NCI-H774 (cell line): ENCODE measurements at regions not wholly inside any gene's neighbourhood (a gene's known extent, or its start where the extent isn't known, plus 50 kb on each side); places are given as distances from the start of the nearest gene placed in this dataset.
"Not testable (repeated sequence)": the region's sequence is repeated elsewhere in the genome, so short reads cannot be mapped to it uniquely, and the experiment has no call there.

Experiments used
- DNase-seq: peaks from one replicate; lab custom pipeline; 2025; lab: John Stamatoyannopoulos, UW

DNA sequence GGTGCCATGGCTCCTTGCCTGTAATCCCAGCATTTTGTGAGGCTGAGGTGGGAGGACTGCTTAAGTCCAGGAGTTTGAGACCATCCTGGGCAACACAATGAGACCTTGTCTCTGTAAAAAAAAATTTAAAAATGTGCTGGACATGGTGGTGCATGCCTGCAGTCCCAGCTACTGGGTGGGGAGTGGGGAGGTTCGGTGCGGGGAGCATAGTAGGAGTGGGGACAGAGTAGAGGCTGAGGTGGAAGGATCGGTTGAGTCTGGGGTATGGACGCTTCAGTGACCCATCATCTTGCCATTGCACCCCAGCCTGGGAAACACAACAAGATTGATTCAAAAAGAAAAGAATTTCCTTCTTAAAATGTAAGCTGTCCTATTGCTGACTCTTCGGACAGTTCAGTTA lies 1490.0 kb upstream of the GBE1 start:
- no peak for DNase-seq

GRCh38 chr3:83250613-83251012 lies 1489.2 kb upstream of the GBE1 start:
- no peak for DNase-seq

DNA sequence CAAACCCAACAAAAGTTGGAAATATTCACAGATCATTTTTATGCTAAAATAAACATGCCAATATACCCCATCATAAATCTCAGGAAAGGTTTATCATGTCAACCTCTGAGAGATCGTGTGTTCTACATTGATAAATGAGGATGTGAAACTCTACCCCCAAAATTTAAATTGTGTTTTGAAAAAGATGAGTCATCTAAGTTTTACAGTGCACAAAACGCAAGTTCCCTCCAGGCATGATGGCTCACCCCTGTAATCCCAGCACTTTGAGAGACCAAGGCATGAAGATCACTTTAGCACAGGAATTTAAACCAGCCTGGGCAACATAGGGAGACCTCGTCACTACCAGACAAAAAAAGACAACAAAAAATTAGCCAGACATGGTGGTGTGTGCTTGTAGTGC lies 1487.0 kb upstream of the GBE1 start:
- no peak for DNase-seq

GRCh38 chr3:83235180-83235814 lies 1473.9 kb upstream of the GBE1 start:
- no peak for DNase-seq

DNA sequence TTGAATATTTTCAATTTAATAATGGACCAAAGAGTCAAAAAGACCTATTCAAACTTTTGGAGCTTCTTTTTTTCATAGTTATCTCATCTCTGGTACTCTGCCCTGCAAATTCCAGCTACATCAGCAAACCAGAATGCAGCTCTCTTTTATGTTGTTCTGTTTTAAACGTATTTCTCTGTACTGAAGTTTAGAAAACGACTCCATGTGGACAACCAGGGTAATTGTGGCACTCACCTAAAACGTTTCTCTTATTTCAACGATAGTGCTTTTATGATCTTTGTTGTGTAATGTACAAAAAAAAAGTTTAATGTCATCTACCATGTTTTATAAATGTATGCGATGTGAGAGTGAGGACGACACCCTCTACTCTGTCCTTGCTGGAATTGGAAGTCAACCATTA lies 1472.3 kb upstream of the GBE1 start:
- no peak for DNase-seq

DNA sequence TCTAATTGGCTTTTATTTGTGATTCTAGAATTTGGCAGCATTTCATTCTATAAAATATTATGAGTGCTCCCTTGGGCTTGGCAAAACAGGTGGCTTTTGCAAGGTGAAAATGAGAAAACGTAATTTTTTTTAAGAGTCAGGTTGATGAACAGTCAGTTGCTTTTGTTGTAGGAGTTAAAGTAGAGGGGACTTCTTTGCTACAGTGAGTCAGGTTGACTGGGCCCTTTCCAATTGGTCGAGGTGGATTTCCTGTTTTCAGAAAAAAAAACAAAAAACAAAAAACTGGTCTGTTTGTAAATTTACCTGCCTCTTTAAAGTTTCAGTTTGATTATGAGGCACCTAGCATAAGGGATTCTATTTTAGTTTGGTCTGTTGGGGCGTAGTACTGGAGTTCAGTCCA lies 1469.4 kb upstream of the GBE1 start:
- DNase-seq: no peak

DNA sequence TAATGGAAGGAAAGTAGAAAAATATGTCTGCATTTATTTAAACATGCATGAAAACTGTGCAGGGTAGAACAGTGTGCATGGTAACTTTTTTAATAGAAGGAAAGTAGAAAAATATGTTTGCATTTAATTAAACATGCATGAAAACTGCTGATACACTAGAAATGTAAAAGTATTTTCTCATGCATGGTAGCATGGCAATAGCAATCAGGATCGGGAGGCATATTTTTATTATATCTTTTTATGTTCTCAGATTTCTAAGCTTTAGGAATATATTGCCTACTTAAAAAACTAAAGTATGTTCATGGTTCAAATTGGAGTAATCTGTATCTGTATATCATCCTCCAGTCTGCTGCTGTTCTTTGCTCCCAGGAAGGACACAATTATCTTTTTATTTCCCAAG lies 1468.9 kb upstream of the GBE1 start:
- no peak for DNase-seq

DNA sequence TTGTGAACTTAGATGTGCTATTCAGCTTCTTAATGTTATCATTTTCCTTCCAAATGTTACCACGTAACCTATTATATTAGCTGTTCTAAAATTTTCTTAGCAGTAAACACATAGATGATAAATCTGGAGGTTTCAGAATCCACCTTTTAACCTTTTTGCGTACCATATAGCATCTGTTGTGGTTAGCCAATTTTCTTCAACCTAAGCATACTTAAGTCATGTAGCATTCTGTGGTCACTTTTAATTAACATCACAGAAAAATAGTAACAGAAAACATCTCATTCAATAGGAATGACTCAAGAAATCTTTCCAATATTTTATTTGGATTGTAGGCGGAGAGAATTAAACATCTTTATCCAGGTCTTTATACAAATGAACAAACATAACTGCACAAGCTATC lies 1465.3 kb upstream of the GBE1 start:
- DNase-seq: no peak

GRCh38 chr3:83224101-83224868 lies 1462.8 kb upstream of the GBE1 start:
- no peak for DNase-seq

DNA sequence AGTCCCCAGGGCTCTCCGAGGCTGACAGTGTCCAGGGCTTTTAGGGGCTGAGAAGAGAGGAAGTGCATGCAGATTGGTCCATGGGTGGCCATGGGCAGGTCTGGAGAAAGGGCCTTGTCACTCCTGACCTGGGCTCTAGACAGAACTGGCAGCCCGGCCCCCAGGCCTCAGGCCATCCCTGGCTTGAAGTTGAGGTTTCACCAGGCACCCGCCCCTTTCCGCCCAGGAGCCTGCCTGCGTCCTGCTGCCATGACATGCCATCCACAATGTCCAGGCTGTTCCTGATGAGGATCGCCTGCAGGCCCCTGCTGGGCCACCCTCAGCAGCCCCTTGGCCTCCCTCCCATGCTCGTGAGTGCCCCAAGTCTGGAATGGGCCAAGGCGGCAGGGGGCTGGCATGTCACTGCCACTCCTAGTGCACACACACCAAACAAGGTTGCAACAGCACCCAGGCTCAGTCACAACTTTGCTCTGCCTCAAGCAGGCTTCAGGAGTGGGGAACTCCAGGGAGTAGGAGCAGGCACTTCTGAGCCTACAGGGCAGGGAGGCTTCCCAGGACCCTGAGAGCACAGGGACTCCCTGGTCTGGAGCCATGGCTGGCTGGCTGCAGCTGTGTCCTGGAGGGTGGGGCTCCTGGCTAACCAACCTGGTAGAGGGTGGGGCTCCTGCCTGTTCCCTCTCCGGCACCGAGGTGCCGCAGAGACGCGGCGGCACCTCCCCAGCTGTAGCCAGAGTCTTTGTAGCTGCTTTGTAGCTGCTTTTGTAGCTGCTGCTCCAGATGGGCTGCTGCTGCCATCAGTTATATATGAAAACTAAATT lies 1457.1 kb upstream of the GBE1 start:
- DNase-seq: no peak

DNA sequence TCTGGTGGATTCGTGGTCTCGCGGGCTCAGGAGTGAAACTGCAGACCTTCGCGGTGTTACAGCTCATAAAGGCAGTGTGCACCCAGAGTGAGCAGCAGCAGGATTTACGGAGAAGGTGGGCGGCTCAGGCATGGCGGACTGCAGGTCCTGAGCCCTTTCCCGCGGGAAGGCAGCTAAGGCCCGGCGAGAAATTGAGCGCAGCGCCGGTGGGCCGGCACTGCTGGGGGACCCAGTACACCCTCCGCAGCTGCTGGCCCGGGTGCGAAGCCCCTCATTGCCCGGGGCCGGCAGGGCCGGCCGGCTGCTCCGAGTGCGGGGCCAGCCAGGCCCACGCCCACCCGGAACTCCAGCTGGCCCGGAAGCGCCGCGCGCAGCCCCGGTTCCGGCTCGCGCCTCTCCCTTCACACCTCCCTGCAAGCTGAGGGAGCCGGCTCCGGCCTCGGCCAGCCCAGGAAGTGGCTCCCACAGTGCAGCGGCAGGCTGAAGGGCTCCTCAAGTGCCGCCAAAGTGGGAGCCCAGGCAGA lies 1456.2 kb upstream of the GBE1 start:
- DNase-seq: not testable (repeated sequence)

DNA sequence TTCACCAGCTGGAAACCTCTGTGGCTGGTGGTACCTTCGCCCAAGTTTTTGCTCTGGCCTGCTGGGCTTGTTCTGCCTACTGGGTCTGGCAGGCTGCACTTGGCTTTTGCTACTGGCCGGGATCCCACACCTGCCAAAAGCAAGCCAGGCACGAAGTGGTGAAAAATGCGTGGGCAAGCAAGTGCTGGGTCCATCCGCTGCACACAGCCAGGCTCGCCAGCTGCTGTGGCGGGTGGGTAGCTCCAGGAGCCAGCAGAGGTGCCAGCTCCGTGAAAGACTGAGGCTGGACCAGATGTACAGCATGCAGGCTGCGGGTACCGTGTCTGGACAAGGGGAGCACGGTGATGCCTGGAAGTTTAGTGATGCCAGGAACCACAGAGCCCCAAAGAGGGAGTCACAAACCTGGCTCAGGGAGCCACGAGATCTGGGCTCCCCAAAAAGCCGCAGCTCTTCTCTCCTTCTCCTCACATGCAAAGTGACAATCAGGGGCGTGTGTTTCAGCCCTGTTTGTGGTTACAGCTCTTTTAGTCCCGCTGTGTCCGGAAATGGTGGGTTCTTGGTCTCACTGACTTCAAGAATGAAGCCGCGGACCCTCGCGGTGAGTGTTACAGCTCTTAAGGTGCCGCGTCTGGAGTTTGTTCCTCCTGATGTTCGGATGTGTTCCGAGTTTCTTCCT lies 1455.6 kb upstream of the GBE1 start:
- DNase-seq: no peak

GRCh38 chr3:83195243-83195642 lies 1433.8 kb upstream of the GBE1 start:
- no peak for DNase-seq

GRCh38 chr3:83193526-83193925 lies 1432.1 kb upstream of the GBE1 start:
- no peak for DNase-seq

DNA sequence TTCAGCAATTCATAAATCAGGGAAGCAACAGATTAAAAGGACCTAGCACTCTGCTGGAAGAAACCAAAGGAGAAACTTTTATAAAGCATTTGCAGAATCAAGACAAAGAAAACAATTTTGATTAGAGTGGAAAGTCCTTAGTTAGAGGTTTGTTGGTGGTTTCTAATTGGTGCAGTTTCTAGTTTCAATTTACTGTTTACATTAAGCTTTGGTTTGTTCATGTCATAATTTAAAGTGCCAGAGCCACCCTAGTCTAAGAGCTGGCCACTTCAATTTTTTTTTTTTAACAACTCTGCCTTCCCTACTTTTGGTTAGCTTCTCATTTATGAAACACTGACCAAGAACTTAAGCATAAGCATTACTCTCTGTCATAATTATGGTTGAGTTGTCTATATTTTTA lies 1428.2 kb upstream of the GBE1 start:
- no peak for DNase-seq

GRCh38 chr3:83169473-83169872 lies 1408.0 kb upstream of the GBE1 start:
- no peak for DNase-seq

GRCh38 chr3:83150896-83151295 lies 1389.5 kb upstream of the GBE1 start:
- DNase-seq: no peak

DNA sequence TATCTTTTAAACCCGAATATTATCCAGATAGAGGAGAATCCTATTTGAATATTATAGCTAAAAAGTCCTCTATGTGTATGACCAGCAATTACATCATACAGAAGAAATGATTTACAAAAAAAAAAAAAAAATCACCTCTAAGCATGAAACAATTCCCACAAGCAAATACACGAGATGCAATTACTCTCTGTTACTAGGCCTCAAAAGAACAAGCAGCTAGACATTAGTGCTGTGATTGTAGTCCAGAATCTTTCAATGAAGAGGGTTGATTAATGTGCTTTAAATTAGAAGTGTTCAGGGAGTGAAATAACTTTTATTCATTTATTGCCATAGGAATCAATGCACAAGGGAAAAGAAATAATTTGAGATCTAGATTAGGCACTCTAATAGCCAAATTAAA lies 1379.5 kb upstream of the GBE1 start:
- DNase-seq: no peak

- DNase-seq: no peak
Measured at GRCh38 chr3:83131236-83131635, 1369.8 kb upstream of the GBE1 start.

- DNase-seq: no peak
Measured at GRCh38 chr3:83122774-83123350, 1361.4 kb upstream of the GBE1 start.

DNA sequence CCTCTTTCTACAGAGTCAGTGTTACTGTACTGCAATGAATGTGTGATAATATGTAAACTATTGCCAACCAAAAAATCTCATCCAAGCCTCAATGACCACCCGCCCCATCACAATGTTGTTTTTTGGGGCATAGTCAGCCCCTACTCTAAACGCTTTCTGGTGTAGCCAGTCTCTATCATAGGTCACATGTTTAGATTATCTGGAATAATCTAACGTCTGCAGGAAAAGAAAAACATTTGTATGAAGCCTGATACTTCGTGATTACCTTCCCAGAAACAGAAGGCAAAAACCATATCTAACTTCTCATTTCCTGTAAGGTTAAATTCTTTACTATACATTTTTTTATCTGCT lies 1331.8 kb upstream of the GBE1 start:
- DNase-seq: no peak
